ENCODE measurements at regions not wholly inside any gene's neighbourhood (a gene's known extent, or its start where the extent isn't known, plus 50 kb on each side); places are given as distances from the start of the nearest gene placed in this dataset.

- TF ChIP-seq FOS (IDR thresholded peaks at IDR 0.05; ENCODE audit: borderline replicate concordance, insufficient read depth, low read length) (no peak), JUN (IDR thresholded peaks at IDR 0.05; ENCODE audit: borderline replicate concordance, insufficient read depth, insufficient read length, low read depth) (no peak), POLR2A (IDR thresholded peaks at IDR 0.05; ENCODE audit: low read depth, low read length) (no peak)
- ChIA-PET CTCF (no interaction called here), POLR2A (no interaction called here)
- no peaks in the 10 kb centered on the region for H3K36me3 ChIP-seq (ENCODE audit: control insufficient read depth in 2 of 2, extremely low read depth in 1 of 2, insufficient read depth in 2 of 2, low read length in 2 of 2)
- dilution Hi-C loops (cut with MboI; ENCODE audit: extremely low pct_ligation_motif_present, low sequenced_read_pairs) (no loop called here), intact Hi-C loops (cut with micrococcal nuclease) (no loop called here)
- no peaks in the 10 kb centered on the region for H3K27me3 ChIP-seq (ENCODE audit: control insufficient read depth in 2 of 2, insufficient read depth in 2 of 2, low read length in 2 of 2)
- no peak overlapping the region for H3K4me2 ChIP-seq (ENCODE audit: insufficient read depth, low read length)
- H3K4me3 ChIP-seq (replicated peaks in 1 of 3; ENCODE audit: insufficient read depth in 1 of 3, low read depth in 1 of 3, low read length in 3 of 3): no peak overlapping the region
- no peaks in the 10 kb centered on the region for H3K79me2 ChIP-seq (ENCODE audit: control insufficient read depth, insufficient read depth, low read length)
- BruUV-seq (replicated peaks): no TSS peak
- H3K27ac ChIP-seq (ENCODE audit: insufficient read depth, low read depth, low read length): no peak overlapping the region
- H3K9me3 ChIP-seq (replicated peaks; ENCODE audit: control insufficient read depth, insufficient read depth, low read length): no peaks in the 10 kb centered on the region
- H3K9me1 ChIP-seq (replicated peaks; ENCODE audit: control insufficient read depth, extremely low read depth, insufficient read depth, low read length): no peaks in the 10 kb centered on the region
- no peak overlapping the region for H2AFZ ChIP-seq (ENCODE audit: low read depth, low read length)
- no peak for DNase-seq (ENCODE audit: low read depth, low spot score)
- H3K4me1 ChIP-seq (ENCODE audit: control insufficient read depth, extremely low read depth, insufficient read depth, low read length): no peaks in the 10 kb centered on the region
- no peak overlapping the region for H3K9ac ChIP-seq (replicated peaks; ENCODE audit: extremely low read depth, insufficient read depth, low read length)
- no peak for FAIRE-seq
- H4K20me1 ChIP-seq (replicated peaks; ENCODE audit: control insufficient read depth, extremely low read depth, insufficient read depth, low read length): no peaks in the 10 kb centered on the region
These were observed 216.8 kb upstream of the TRAM1L1 start for GRCh38 chr4:117302226-117302625.

- Histone ChIP-seq H3K27ac (ENCODE audit: insufficient read depth, low read depth, low read length) (no peak overlapping the region), H3K4me3 (replicated peaks in 1 of 3; ENCODE audit: insufficient read depth in 1 of 3, low read depth in 1 of 3, low read length in 3 of 3) (no peak overlapping the region), H3K9ac (replicated peaks; ENCODE audit: extremely low read depth, insufficient read depth, low read length) (no peak overlapping the region), H3K4me2 (ENCODE audit: insufficient read depth, low read length) (no peak overlapping the region), H3K9me3 (replicated peaks; ENCODE audit: control insufficient read depth, insufficient read depth, low read length) (no peaks in the 10 kb centered on the region), H3K9me1 (replicated peaks; ENCODE audit: control insufficient read depth, extremely low read depth, insufficient read depth, low read length) (no peaks in the 10 kb centered on the region), H3K79me2 (ENCODE audit: control insufficient read depth, insufficient read depth, low read length) (no peaks in the 10 kb centered on the region), H2AFZ (ENCODE audit: low read depth, low read length) (no peak overlapping the region), H3K36me3 (ENCODE audit: control insufficient read depth in 2 of 2, extremely low read depth in 1 of 2, insufficient read depth in 2 of 2, low read length in 2 of 2) (no peaks in the 10 kb centered on the region), H3K27me3 (ENCODE audit: control insufficient read depth in 2 of 2, insufficient read depth in 2 of 2, low read length in 2 of 2) (no peaks in the 10 kb centered on the region), H3K4me1 (ENCODE audit: control insufficient read depth, extremely low read depth, insufficient read depth, low read length) (no peaks in the 10 kb centered on the region), H4K20me1 (replicated peaks; ENCODE audit: control insufficient read depth, extremely low read depth, insufficient read depth, low read length) (no peaks in the 10 kb centered on the region)
- intact Hi-C loops (cut with micrococcal nuclease) (no loop called here), dilution Hi-C loops (cut with MboI; ENCODE audit: extremely low pct_ligation_motif_present, low sequenced_read_pairs) (no loop called here)
- no TSS peak for BruUV-seq (replicated peaks)
- CTCF ChIA-PET: no interaction called here
- no peak for TF ChIP-seq CTCF (IDR thresholded peaks at IDR 0.05; ENCODE audit: extremely low read depth in 1 of 2, insufficient read depth in 1 of 2, low read depth in 1 of 2, low read length in 2 of 2)
- TF ChIP-seq POLR2AphosphoS5 (IDR thresholded peaks at IDR 0.05; ENCODE audit: insufficient read depth, low read depth, low read length): no peak
- TF ChIP-seq FOS (IDR thresholded peaks at IDR 0.05; ENCODE audit: borderline replicate concordance, insufficient read depth, low read length): no peak
- TF ChIP-seq MYC (IDR thresholded peaks at IDR 0.05; ENCODE audit: low read depth, low read length): no peak
- no peak for TF ChIP-seq JUN (IDR thresholded peaks at IDR 0.05; ENCODE audit: borderline replicate concordance, insufficient read depth, insufficient read length, low read depth)
- no peak for TF ChIP-seq GATA2 (IDR thresholded peaks at IDR 0.05; ENCODE audit: insufficient read depth, insufficient read length, low read depth, low read length)
- TF ChIP-seq POLR2A (IDR thresholded peaks at IDR 0.05; ENCODE audit: low read depth, low read length): no peak
- TF ChIP-seq EZH2 (IDR thresholded peaks at IDR 0.05; ENCODE audit: borderline replicate concordance, low read depth, low read length, severe bottlenecking): no peak
- no peak for TF ChIP-seq MAX (IDR thresholded peaks at IDR 0.05; ENCODE audit: insufficient read depth, insufficient read length)
- FAIRE-seq (no peak), DNase-seq (ENCODE audit: low read depth, low spot score) (no peak)
- POLR2A ChIA-PET: no interaction called here
These were observed 225.8 kb upstream of the TRAM1L1 start for GRCh38 chr4:117311215-117311614.
